ENCODE measurements at regions not wholly inside any gene's neighbourhood (a gene's known extent, or its start where the extent isn't known, plus 50 kb on each side); places are given as distances from the start of the nearest gene placed in this dataset.

GRCh38 chr1:47684964-47685762, 247.3 kb downstream of the FOXD2 start:
- TF ChIP-seq CTCF (IDR thresholded peaks at IDR 0.05) (no peak), POLR2AphosphoS5 (IDR thresholded peaks at IDR 0.05) (no peak)

All from suprapubic skin (tissue), 3 donors.